ENCODE measurements at regions not wholly inside any gene's neighbourhood (a gene's known extent, or its start where the extent isn't known, plus 50 kb on each side); places are given as distances from the start of the nearest gene placed in this dataset.

DNA sequence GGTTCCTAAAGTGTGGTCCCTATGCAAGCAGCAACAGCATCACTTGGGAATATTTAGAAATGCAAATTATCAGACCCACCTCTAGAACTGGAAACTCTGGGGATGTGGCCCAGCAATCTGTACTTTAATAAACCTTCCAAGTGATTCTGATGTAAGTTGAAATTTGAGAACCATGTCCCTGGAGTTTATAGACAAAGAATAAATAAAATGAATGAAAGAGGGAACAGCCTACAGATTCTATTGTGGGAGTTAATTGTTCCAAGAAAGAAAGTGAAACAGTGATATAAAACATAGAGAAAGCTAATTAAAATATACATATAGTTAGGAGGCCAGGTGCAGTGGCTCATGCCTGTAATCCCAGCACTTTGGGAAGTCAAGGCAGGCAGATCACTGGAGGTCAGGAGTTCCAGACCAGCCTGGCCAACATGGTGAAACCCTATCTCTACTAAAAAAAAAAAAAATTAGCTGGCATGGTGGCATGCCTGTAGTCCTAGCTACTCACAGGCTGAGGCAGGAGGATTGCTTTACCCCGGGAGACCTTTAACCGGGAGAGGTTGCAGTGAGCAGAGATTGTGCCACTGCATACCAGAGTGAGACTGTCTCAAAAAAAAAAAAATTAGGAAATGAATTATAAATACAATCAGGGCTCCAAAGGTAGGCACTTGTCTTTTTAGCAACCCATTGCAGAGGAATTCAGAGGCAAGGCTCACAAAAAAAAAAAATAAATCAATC lies 507.5 kb downstream of the NAV3 start:
- Histone ChIP-seq H3K36me3 (no peaks in the 10 kb centered on the region), H3K4me1 (no peaks in the 10 kb centered on the region), H3K4me3 (no peak overlapping the region), H3K9me3 (no peaks in the 10 kb centered on the region), H3K27ac (no peak overlapping the region), H3K27me3 (no peaks in the 10 kb centered on the region)
- TF ChIP-seq CTCF (IDR thresholded peaks at IDR 0.05) = no peak
- ATAC-seq = no peak
- no peak for DNase-seq
- intact Hi-C loops (cut with DNase I) = no loop called here

- DNase-seq = no peak
- no peaks in the 10 kb centered on the region for H3K9me3 ChIP-seq
- H3K27me3 ChIP-seq = no peaks in the 10 kb centered on the region
- no peak for TF ChIP-seq CTCF (IDR thresholded peaks at IDR 0.05)
- H3K4me3 ChIP-seq = no peak overlapping the region
- no peak for ATAC-seq
- no peak overlapping the region for H3K27ac ChIP-seq
- no peaks in the 10 kb centered on the region for H3K4me1 ChIP-seq
- no peaks in the 10 kb centered on the region for H3K36me3 ChIP-seq
- intact Hi-C loops (cut with DNase I) = no loop called here
Measured at GRCh38 chr12:78340406-78340805, 509.7 kb downstream of the NAV3 start.

GRCh38 chr12:78343657-78344056 lies 513.0 kb downstream of the NAV3 start:
- no peak overlapping the region for H3K4me3 ChIP-seq
- no peak for DNase-seq
- no peaks in the 10 kb centered on the region for H3K36me3 ChIP-seq
- no peak overlapping the region for H3K27ac ChIP-seq
- intact Hi-C loops (cut with DNase I) = no loop called here
- no peaks in the 10 kb centered on the region for H3K4me1 ChIP-seq
- TF ChIP-seq CTCF (IDR thresholded peaks at IDR 0.05) = no peak
- no peaks in the 10 kb centered on the region for H3K27me3 ChIP-seq
- H3K9me3 ChIP-seq = no peaks in the 10 kb centered on the region
- no peak for ATAC-seq

DNA sequence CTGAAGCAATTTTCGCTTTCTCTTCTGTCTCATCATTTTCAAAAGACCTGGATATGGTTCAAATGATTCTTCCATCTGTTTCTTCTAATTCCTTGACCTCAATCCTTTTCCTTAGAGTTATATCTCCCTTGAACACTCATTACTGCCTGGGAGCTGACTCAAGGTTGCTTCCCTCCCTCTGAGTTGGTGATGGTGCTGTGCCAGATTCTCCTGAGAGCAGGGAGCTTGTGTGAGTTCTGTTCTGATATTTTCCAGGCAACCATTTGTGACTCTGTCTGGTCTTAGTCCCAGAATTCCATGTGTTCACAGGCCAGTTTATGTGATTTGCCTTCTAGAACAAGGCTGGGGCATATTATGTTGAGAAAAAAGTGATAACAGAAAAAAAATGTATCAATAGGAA lies 505.1 kb upstream of the SYT1 start:
- intact Hi-C loops (cut with DNase I) = no loop called here
- H3K9me3 ChIP-seq = no peaks in the 10 kb centered on the region
- H3K36me3 ChIP-seq = no peaks in the 10 kb centered on the region
- H3K4me3 ChIP-seq = no peak overlapping the region
- no peak for TF ChIP-seq CTCF (IDR thresholded peaks at IDR 0.05)
- DNase-seq (no peak), ATAC-seq (no peak)
- H3K4me1 ChIP-seq = no peaks in the 10 kb centered on the region
- no peak overlapping the region for H3K27ac ChIP-seq
- no peaks in the 10 kb centered on the region for H3K27me3 ChIP-seq

GRCh38 chr12:78361683-78362082 lies 502.9 kb upstream of the SYT1 start:
- H3K4me1 ChIP-seq = no peaks in the 10 kb centered on the region
- H3K36me3 ChIP-seq = no peaks in the 10 kb centered on the region
- no peak overlapping the region for H3K27ac ChIP-seq
- ATAC-seq (no peak), DNase-seq (no peak)
- intact Hi-C loops (cut with DNase I) = no loop called here
- no peak for TF ChIP-seq CTCF (IDR thresholded peaks at IDR 0.05)
- no peaks in the 10 kb centered on the region for H3K27me3 ChIP-seq
- no peaks in the 10 kb centered on the region for H3K9me3 ChIP-seq
- no peak overlapping the region for H3K4me3 ChIP-seq

- H3K27ac ChIP-seq = no peak overlapping the region
- no peaks in the 10 kb centered on the region for H3K27me3 ChIP-seq
- DNase-seq (no peak), ATAC-seq (no peak)
- H3K4me3 ChIP-seq = no peak overlapping the region
- TF ChIP-seq CTCF (IDR thresholded peaks at IDR 0.05) = no peak
- H3K4me1 ChIP-seq = no peaks in the 10 kb centered on the region
- intact Hi-C loops (cut with DNase I) = no loop called here
- H3K36me3 ChIP-seq = no peaks in the 10 kb centered on the region
- no peaks in the 10 kb centered on the region for H3K9me3 ChIP-seq
Measured at GRCh38 chr12:78371284-78371683, 493.3 kb upstream of the SYT1 start.
